ENCODE measurements at regions not wholly inside any gene's neighbourhood (a gene's known extent, or its start where the extent isn't known, plus 50 kb on each side); places are given as distances from the start of the nearest gene placed in this dataset.
"Not testable (repeated sequence)": the region's sequence is repeated elsewhere in the genome, so short reads cannot be mapped to it uniquely, and the experiment has no call there.

DNA sequence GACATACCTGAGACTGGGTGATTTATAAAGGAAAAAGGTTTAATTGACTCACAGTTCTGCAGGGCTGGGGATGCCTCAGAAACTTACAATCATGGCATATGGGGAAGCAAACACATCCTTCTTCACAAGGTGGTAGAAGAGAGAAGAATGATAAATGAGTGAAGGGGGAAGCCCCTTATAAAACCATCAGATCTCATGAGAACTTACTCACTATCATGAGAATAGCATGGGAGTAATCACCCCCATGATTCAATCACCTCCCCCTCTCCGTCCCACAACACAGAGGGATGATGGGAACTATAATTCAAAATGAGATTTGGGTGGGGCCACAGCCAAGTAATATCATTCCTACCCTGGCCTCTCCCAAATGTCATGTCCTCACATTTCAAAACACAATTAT, 1206.0 kb upstream of the CELF4 start:
- not testable (repeated sequence) for DNase-seq

DNA sequence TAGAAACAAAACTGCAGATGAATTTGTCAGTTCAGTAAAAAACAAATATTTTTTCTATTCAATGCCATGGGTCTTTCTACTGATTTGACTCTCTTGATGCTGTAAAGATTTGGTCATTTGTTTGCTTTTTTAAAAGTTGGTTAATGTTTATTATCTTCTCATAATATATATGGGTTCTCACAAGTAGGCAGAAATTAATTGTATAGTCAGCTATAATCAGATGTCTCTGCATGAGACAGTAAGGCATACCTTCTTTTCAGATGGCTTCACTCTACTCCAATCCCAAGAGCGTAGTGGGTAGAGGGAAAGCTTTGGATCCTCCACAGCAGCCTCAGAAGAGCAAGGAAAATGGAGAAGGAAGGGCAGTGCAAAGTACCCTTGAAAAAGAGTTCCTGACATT, 1202.9 kb upstream of the CELF4 start:
- no peak for DNase-seq

DNA sequence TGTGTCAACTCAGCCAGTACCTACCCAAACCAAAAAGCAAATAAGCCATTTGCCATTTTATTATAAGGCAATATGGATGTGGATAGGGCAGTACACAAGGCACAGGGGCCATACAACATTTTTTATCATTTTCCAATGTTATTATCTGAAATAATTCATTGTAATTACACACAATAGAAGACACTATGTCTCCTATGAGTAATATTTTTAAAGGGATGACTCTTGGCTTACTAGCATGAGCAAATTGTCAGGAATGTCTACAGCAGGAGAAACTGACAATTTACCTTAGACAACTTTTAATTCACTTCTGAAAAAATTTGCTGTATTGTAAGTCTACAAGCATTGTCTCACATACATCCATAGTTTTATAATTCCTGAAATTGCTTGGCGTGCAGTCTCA, 1193.9 kb upstream of the CELF4 start:
- no peak for DNase-seq

DNA sequence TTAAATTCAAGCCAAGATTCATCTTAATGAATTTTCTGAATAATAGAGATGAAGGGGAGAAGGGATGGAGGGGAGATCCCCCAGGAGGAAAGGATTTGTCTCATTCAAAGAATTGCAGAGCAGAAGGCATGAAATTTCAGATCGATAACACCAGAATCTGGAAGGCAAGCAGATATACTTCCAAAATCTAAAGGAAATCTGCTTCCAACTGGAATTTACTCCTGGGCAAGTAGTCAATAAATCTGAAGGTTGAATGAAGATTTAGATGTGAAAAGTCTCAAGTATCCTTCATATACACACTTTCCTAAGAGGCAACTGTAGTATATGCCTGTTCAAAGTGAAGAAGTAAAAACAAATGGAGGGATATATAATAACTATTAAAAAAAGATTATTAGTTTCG, 1190.8 kb upstream of the CELF4 start:
- DNase-seq: no peak

DNA sequence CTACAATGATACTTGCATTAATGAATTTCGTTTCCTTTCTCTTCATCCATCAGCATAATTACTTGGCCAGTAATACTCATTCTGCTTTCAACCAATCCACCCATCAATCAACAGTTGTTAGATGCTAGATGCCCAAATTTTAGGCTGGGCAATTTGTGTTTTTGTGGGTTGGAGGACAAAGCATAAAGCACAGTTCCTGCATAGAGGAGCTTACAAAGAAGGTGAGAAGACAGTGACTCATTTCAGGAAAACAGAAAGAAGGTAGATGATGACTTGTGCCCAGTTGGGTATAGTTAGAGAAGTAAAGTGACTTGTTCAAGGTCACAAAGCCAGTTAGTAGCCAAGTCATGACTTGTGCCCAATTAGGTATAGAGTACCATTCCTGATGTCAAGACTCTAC, 1186.8 kb upstream of the CELF4 start:
- no peak for DNase-seq

DNA sequence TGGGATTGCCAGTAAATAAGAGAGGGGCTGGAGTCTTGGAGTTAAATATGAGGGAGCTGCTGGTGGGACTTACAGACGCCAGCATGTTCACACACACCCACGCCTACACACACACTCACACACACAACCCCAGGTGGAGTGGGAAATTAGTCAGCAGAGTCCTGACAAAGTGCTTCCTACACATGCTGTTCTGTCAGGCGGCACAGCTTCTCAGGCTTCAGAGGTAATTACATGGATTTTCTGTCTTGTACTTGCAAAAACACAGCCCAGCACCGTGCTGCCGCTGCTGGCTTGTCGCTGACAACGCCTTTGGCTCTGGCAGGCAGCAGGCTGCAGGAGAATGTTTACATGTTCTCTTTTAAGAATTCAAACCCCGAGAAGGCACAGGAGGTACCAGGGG, 1186.3 kb upstream of the CELF4 start:
- DNase-seq: no peak

DNA sequence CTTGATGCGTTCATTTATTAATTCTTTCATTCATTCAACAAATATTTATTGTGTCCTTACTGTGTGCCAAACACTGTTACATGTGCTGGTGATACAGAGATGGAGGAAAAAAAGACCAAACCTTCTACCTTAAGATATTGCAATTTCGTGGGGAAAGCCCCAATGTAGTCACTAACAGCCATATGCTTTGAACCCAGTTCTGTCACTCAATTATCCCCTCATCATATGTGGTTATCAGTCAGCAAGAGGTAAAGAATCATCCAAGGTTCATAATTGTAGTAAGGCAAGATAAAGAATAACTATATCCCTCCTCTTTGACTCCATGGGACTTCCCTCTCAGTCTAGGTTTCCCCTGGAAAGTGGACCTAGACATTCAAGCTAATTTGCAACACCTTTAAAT, 1185.6 kb upstream of the CELF4 start:
- no peak for DNase-seq

DNA sequence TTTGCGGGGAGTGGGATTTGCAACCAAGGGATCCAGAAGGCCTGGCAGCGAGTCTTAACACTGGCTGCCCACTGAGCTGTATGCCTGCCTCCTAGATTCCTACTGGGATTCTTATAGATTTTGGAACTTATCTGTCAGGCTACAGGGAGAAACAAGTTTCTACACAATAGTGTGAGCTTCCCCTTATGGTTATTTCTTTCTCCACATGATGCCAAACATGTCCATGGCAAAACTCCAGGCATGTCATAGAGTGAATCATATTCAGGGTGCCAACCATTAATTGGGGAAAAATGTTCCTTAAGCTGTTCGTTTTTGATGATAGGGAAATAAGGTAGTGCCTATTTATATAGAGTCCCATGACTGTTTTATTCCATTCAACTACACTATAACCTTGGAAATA, 1185.2 kb upstream of the CELF4 start:
- DNase-seq: no peak

DNA sequence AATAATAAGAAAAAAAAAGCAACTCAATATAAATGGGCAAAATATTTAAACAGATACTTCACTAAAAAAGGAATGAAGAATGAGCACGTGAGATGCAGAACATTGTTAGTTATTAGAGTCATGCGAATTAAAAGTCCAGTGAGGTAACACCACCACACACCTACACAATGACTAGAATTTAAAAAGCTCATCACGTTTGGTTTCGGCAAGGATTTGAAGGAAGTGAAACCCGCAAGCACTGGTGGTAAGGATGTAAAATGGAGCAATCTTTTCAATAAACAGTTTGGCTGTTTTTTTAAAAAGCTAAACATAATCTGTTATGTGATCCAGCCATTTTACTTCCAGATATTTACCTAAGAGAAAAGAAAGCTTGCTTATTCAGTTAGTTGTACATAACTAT, 1181.6 kb upstream of the CELF4 start:
- DNase-seq: no peak

DNA sequence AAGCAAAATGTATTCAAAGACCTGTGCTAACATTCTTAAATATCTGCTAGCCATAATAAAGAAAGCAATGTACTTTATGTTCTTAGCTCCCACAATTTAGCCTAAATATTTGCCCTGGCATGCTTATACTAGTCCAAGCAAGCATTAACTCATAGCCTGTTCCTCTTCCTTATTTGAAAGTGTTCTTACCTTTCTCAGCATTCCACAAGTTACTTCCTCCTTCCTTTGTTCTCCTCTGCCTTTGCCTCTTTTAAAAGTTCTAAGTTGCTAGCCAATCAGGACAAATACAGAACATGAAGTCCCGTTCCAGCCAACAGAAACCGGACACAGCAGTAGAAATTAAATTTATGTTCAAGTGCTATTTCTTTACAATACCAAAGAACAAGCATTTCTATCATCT, 1154.6 kb upstream of the CELF4 start:
- DNase-seq: not testable (repeated sequence)

DNA sequence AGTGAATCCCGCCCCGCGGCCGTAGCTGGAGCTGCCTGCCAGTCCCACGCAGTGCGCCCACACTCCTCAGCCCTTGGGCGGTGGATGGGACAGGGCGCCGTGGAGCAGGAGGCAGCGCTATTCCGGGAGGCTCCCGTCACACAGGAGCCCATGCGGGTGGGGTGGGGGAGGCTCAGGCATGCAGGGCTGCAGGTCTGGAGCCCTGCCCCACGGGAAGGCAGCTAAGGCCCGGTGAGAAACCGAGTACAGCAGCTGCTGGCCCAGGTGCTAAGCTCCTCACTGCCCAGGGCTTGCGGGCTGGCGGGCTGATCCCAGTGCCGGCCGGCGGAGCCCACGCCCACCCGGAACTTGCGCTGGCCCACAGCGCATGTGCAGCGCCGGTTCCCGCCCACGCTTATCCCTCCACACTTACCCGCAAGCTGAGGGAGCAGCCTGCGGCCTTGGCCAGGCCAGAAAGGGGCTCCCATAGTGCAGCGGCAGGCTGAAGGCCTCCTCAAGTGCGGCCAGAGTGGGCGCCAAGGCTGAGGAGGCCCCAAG, 1152.8 kb upstream of the CELF4 start:
- no peak for DNase-seq

DNA sequence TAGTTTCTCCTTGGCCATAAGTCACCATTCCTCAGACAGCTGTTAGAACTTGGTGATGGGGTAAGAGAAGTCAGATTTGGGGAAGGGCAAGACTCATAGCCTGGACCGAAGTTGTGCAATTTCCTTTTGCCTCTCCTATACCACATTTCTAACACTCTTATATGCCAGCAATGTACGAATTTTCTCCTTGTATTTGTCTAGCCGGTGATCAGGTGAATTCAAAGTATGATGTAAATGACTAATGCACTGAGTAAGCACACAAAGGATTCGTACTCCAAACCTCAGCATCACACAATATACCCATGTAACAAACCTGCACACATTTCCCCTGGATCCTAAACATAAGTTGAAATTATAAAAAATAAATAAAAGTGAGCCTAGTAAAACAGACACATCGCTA, 1143.5 kb upstream of the CELF4 start:
- DNase-seq: no peak

DNA sequence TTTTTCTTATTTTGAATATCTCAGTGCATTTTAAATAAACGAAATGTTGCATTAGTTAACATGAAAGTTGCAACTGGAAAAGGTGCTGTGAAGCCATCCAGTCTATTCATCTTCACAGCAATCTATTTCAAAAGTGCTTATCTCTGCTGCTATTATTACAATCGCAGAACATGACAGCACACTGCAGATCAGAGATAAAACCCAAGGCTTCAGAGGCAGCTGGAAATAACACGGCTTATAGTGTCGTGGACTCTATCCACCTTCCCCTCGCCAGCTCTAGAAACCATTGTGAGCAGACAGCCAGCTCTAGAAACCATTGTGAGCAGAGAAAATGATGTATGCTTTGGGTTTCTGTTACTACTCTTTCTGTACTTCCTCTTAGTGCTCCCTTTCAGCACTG, 1140.8 kb upstream of the CELF4 start:
- DNase-seq: no peak

DNA sequence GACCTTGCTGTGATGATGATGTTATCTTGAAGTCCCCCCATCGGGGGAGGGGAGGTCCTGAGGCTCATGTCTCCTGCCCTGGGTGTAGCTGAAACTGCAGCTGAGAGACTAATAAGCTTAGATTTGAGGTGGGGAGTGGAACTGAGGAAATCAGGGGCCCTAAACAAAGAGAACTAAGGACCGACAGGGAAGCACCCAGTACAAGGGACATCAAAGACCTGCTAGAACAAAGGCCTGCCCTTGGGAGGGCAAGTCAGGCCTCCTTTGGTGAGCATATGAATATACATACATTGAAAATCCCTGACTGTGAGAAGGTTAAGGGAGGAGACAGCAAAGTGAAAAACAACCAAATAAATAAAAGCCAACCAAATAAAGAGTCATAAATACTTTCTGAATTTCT, 1132.5 kb upstream of the CELF4 start:
- DNase-seq: no peak

DNA sequence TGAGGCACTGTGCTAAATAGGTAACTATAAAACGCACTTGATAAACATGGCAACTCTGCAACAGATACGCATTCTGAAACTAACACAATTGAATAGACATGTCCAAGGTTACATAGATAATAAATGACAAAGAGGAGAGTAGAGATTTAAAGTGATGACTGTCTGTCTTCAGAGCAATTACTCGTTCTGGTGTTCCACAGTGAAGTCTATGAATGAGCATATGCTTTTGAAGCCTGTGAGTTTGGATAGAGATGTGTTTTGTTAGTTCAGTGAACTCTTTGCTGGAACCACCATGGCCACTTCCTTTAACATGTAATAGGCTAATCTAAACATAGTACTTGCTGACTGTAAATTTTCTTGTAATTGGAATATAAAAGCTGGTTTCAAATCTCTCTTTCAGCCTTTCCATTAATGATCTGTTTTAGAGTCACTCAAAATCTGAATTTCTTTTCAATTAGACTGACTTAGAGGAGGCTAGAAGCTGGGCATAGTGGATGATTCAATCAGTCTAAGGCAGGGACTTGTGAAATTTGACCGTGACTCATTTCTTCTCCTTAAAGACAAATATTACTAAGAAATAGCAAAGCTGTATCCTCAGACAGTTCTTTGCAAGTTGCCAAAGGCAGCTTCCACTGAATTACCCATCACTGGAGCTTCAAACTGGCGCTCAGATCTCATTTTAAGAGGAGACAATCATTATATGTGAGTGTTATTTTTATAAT, 1130.1 kb upstream of the CELF4 start:
- DNase-seq: no peak

DNA sequence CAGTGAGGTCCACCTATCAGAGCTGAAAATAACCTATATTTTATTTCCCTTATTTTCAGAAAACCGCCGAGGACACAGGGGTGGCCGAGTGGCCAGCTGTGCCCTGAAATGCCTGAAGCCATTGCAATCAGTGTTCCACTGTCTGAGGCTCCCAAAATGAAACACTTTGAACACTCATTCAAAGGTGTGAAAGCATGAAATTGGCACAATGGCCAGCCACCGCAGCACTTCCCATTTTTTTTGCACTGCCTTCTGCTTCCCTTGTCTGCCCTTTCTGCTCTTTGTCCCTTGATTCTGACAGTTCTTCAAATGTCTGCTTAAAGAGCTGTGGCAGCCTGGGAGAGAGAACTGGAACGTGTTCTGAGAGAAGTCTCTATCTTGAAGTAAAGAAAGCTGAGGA, 1127.5 kb upstream of the CELF4 start:
- DNase-seq: no peak

DNA sequence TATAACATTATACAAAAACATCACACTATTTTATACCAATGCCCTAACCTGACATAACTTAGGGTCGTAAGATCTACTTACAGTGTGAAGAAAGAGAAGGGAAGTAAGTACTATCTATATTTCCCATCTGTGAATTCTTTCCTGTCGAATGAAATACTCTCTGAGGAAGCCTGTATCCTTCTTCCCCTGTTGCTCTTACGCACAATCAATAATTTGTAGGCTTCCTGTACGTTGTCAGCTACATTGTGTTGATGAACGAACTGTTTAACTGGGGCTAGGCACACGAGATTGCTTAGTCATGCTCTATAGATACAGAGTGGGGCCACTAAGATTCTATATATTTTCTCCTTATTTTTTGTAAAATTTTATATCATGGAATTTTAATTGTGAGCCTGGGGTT, 1125.0 kb upstream of the CELF4 start:
- DNase-seq: no peak

DNA sequence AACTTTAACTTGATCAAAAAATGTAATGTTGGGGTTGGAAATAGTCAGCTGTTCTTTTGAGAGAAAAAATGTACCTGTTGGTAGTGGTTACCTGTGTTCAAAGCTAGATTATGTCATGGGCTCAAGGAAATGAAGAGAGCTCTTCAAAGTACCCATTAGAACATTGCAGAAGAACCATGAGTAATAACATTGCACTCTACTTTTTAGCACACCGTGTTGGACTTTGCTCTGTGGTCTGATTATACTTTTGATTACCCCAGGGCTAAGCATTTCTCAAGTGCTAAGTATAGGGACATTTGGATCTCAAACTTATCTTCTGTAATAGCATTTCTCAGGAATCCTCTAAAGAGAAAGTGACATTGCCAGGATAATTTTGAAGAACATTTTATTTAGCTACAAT, 1122.8 kb upstream of the CELF4 start:
- no peak for DNase-seq

DNA sequence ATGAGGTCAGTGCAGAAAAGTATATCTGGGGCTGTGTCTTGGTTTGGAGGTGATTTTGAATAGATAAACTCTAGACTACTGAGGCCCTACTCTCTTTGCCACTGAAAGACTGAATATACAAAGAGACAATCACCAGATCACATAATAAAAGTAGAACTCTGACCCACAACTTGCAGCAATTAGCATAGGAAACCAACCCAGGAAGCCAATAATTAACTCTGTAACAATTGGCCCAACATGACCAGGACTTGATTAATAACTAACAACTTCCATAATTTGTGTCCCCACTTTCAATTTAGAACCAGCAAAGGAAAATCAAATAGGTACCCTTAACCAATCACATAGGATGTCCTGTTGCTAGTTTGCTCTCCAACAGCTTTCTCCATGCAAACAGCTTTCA, 1104.9 kb upstream of the CELF4 start:
- no peak for DNase-seq

DNA sequence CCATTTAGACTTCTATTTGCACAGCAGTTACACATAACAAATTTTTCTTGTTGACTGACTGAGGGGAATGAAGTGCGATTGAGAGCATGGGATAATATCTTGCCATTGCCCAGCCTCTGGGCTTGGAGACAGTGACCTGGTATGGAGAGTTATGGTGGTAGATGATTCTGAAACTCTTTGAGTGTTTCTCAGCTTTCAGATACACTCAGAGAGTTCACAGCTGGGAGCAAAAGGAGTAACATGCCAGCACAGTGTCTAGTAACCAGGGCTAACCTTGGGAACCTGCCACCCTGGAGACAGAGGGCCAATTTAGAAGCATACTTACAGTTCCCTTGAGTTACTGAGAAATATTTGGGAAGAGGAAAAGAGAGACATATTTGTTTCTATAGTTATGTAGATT, 1099.3 kb upstream of the CELF4 start:
- DNase-seq: no peak

DNA sequence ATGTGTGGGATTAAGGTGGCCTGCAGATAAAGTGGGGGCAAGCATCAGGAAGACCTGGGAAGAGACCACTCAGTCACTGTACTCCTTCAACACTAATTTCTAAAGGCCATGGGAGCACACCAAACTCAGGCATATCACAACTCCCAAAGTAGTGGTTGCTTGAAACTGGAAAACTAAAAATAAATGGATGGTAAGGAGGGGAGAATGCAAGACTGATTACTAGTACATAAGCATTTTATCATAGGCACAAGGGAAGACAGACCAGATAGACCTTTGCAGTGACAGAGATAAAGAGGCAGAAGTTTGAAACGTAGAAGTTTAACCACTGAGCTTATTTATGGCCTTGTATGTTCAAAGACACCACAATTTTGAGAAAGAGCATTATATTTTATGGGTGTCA, 1098.1 kb upstream of the CELF4 start:
- DNase-seq: no peak

DNA sequence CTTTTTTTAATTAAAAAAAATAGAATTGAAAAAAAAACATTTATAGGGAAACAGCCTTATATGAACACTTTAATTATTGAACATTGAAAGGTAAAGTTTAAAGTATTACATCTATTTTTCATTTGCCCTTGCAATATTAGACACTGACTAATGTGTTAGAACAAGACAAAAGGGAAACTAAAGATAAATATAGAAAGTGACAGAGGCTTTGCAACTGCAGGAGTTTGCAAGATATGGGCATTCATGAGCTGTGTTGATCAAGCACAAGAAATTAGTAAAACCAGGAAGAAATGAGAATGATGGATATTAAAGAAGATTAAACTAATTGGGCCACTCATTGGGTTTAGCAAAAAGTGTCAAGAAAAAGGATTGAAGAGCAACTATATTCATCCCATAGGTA, 1097.7 kb upstream of the CELF4 start:
- no peak for DNase-seq

DNA sequence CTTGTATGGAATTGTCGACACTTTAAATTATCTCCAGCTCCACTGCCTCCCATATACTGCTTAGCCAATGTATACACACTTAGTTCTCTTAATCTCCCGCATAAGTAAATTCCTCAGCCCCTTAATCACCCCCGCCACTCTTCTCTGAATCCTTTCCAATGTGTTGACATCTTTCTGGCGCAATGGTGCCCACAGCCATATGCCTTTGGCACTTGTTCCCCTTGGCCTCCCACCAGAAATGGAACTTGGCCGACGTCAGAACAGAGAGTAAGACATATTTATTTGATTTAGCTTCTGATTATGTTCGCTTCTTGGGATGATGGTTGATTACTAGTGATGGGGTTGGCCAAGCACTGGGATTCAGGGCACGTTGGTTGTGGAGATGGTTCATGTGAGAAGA, 1089.3 kb upstream of the CELF4 start:
- no peak for DNase-seq

DNA sequence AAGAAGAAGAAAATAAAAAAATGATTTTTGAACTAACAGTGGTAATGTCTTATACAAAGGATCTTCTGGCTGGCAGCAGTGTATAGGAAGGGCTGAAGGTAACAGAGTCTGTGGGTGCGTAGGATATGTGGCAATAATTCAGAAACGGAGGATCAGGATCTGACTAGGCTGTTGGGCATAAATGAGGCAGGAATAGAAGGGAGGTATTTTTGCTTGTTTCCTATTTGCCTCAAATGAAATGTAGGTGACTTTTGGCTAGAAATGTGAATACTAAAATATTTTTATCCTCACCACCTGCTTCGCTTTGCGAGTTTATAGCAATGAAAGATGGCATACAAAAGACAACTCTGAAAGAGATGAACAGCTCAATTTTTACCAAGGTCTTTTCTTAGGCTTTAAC, 1086.1 kb upstream of the CELF4 start:
- DNase-seq: no peak

DNA sequence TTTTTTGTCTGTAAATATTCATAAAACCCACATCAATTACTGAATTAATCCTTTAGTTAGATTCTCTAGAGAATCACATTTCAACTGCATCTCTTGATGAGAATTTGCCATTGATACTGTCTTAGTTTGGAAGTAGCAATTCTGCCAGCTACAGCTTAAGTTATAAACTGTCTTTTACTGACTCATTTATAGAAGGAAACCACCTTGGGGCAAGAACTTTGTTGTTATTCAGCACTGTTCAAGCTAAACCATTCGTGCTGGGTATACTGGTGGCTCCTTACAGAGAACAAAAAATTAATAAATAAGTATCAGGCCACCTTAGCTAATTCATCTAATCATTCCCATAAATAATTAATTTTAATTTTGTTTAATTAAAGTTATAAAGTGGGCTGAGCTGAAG, 1082.6 kb upstream of the CELF4 start:
- no peak for DNase-seq
